ENCODE measurements at regions not wholly inside any gene's neighbourhood (a gene's known extent, or its start where the extent isn't known, plus 50 kb on each side); places are given as distances from the start of the nearest gene placed in this dataset.
A peak's percentile ranks its signal among the peaks of the same experiment; 100 is the strongest.

DNA sequence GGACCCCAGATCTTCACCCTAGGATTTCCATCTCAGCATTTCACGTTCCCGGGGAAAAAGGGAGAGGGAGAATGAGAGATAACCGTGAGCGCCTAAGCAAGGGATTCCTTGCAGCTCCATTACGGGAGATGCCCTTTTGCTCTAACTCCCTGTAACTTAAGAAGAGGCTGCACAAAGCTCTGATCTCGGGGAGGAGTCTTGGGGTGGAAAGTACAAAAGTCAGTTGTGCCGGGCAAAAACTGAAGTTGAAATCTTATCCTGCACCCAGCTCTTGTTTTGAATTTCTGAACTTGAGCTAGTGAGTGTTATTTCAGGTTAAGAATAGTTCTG is 256.4 kb upstream of the SOX21 start:
- DNase-seq (ENCODE audit: low read depth in 4 of 6, low spot score in 6 of 6) = no peak
- 40% methylated on average over 2 of the region's 7 CpGs for WGBS (ENCODE audit: insufficient coverage)
- Histone ChIP-seq H3K9me3 (ENCODE audit: control insufficient read depth, insufficient read depth, low read length) (no peaks in the 10 kb centered on the region), H3K4me3 (ENCODE audit: low read depth, low read length) (peak overlapping the region; percentile 48), H3K4me1 (ENCODE audit: control insufficient read depth, insufficient read depth, low read length) (peaks cover 14% of the 10 kb centered on the region), H3K27ac (ENCODE audit: low read depth, low read length) (peak overlapping the region; percentile 80), H3K27me3 (ENCODE audit: control insufficient read depth, insufficient read depth, low read length) (peaks cover 50% of the 10 kb centered on the region), H3K36me3 (ENCODE audit: control insufficient read depth, insufficient read depth, low read length) (no peaks in the 10 kb centered on the region)

DNA sequence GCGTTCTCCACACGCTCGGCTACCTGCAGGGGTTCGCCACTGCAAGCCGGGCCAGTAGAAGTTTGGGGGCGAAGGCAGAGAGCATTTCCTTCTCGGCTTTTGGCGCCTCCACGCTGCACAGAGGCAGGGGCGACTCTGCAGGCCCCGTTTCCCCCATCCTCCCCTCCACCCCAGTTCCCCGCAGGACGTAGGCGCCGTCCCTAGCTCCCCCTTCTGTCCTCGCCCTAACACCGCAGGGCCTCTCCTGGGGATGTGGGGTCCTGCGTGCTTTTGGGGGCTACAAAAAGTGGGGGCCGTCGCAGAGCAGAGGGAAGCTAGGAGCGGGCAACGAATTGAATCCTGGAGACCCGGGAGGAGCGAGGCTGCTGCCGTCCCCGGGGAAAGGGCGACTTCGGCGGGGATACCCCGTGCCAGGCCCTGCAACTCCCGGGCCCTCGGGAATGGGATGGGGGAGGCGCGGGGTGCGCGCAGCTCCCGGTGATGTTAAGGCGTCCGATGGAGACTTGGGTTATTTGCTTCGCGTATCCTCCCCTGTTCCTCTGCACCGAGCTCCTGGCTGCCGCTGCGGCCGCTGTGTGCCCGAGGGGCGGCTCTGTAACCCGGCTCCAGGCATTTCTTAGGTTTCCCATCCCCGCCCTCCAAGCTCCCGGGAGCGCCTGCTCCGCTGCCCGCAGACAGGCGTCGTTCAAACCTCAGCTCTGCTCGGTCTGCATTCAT is 255.9 kb upstream of the SOX21 start:
- H3K36me3 ChIP-seq (ENCODE audit: control insufficient read depth, insufficient read depth, low read length) = no peaks in the 10 kb centered on the region
- WGBS (ENCODE audit: insufficient coverage) = under 1% methylated on average over 46 of the region's 56 CpGs
- H3K27me3 ChIP-seq (ENCODE audit: control insufficient read depth, insufficient read depth, low read length) = peaks cover 55% of the 10 kb centered on the region
- H3K9me3 ChIP-seq (ENCODE audit: control insufficient read depth, insufficient read depth, low read length) = no peaks in the 10 kb centered on the region
- peaks cover 14% of the 10 kb centered on the region for H3K4me1 ChIP-seq (ENCODE audit: control insufficient read depth, insufficient read depth, low read length)
- DNase-seq (ENCODE audit: low read depth in 4 of 6, low spot score in 6 of 6) = peak in 3 of 6 donors; percentile 33 to 78 (median 70)
- peak overlapping the region; percentile 48 for H3K4me3 ChIP-seq (ENCODE audit: low read depth, low read length)
- peak overlapping the region; percentile 80 for H3K27ac ChIP-seq (ENCODE audit: low read depth, low read length)

GRCh38 chr13:94967183-94968039 is 255.1 kb upstream of the SOX21 start:
- H3K27me3 ChIP-seq (ENCODE audit: control insufficient read depth, insufficient read depth, low read length) = peaks cover 56% of the 10 kb centered on the region
- peak overlapping the region; percentile 48 for H3K4me3 ChIP-seq (ENCODE audit: low read depth, low read length)
- DNase-seq (ENCODE audit: low read depth in 4 of 6, low spot score in 6 of 6) = peak in 2 of 6 donors; percentile 69 to 75
- H3K27ac ChIP-seq (ENCODE audit: low read depth, low read length) = peak overlapping the region; percentile 80
- H3K9me3 ChIP-seq (ENCODE audit: control insufficient read depth, insufficient read depth, low read length) = no peaks in the 10 kb centered on the region
- peaks cover 14% of the 10 kb centered on the region for H3K4me1 ChIP-seq (ENCODE audit: control insufficient read depth, insufficient read depth, low read length)
- H3K36me3 ChIP-seq (ENCODE audit: control insufficient read depth, insufficient read depth, low read length) = no peaks in the 10 kb centered on the region
- under 1% methylated on average over 58 of the region's 61 CpGs for WGBS (ENCODE audit: insufficient coverage)

GRCh38 chr13:94966422-94966955 is 254.1 kb upstream of the SOX21 start:
- H3K4me3 ChIP-seq (ENCODE audit: low read depth, low read length) = no peak overlapping the region
- 40% methylated on average over 1 of the region's 3 CpGs for WGBS (ENCODE audit: insufficient coverage)

DNA sequence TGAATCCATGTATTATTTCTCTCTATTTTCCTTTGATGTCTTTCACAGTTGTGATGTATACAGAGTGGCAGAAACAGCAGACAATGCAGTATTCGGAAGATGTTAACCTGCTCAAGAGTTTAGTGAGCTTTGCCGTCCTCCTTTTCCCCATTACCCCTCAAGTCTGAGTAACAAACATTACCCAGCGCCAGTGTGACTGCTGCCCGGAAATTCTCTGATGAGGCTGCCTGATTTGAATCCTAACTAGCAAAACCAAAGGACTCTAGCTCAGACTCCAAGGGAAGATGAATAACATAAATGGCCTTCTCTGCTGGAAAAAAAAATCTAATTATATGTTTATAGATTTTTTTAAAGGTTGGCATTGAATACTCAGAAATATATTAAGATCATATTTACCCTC is 247.3 kb upstream of the SOX21 start:
- peak in 2 of 6 donors; percentile 69 to 73 for DNase-seq (ENCODE audit: low read depth in 4 of 6, low spot score in 6 of 6)
- Histone ChIP-seq H3K36me3 (ENCODE audit: control insufficient read depth, insufficient read depth, low read length) (no peaks in the 10 kb centered on the region), H3K4me1 (ENCODE audit: control insufficient read depth, insufficient read depth, low read length) (no peaks in the 10 kb centered on the region), H3K9me3 (ENCODE audit: control insufficient read depth, insufficient read depth, low read length) (no peaks in the 10 kb centered on the region), H3K27ac (ENCODE audit: low read depth, low read length) (no peak overlapping the region), H3K4me3 (ENCODE audit: low read depth, low read length) (no peak overlapping the region), H3K27me3 (ENCODE audit: control insufficient read depth, insufficient read depth, low read length) (peaks cover 10% of the 10 kb centered on the region)
- 70% methylated on average over 2 of the region's 4 CpGs for WGBS (ENCODE audit: insufficient coverage)

More at GRCh38 chr13:94966422-94966955, 254.1 kb upstream of the SOX21 start:
- Histone ChIP-seq H3K27me3 (ENCODE audit: control insufficient read depth, insufficient read depth, low read length) (peaks cover 54% of the 10 kb centered on the region), H3K4me1 (ENCODE audit: control insufficient read depth, insufficient read depth, low read length) (peaks cover 14% of the 10 kb centered on the region), H3K27ac (ENCODE audit: low read depth, low read length) (no peak overlapping the region), H3K36me3 (ENCODE audit: control insufficient read depth, insufficient read depth, low read length) (no peaks in the 10 kb centered on the region), H3K9me3 (ENCODE audit: control insufficient read depth, insufficient read depth, low read length) (no peaks in the 10 kb centered on the region)
- peak in 2 of 6 donors; percentile 36 to 69 for DNase-seq (ENCODE audit: low read depth in 4 of 6, low spot score in 6 of 6)

DNA sequence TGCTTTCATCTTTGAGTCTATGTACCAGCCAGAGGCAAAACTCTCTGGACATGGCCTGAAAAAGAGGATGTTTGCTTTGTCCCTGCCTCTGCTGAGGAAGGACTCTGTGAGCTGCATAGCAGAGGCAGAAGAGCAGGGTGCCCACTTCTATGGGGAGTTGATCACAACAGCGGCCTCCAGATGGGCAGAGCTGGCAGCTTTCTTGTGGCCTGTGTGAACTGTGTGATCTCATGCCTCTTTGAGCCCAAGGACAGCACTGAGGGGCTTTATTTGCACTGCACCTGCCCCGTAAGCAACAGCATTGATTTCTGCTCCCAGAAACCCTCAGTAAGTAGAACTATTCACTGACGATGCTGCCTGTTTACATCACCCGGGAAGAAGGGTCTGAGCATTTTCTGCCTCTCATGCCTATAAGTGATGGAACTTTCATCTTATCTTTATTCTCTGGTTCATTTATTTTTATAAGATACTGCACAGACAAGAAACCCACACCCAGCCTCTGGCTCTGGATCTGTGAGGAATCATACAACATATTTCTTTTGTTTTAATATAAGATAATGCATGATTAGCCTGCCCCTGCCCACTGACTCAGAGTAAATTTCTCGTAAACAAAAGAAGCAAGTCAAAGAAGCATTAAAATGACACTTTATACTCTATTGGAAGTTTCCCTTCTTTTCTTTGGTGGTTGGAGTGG is 244.2 kb upstream of the SOX21 start:
- peak in 2 of 6 donors; percentile 61 to 65 for DNase-seq (ENCODE audit: low read depth in 4 of 6, low spot score in 6 of 6)
- Histone ChIP-seq H3K4me1 (ENCODE audit: control insufficient read depth, insufficient read depth, low read length) (no peaks in the 10 kb centered on the region), H3K36me3 (ENCODE audit: control insufficient read depth, insufficient read depth, low read length) (no peaks in the 10 kb centered on the region), H3K27me3 (ENCODE audit: control insufficient read depth, insufficient read depth, low read length) (peaks cover 4% of the 10 kb centered on the region), H3K4me3 (ENCODE audit: low read depth, low read length) (no peak overlapping the region), H3K27ac (ENCODE audit: low read depth, low read length) (no peak overlapping the region), H3K9me3 (ENCODE audit: control insufficient read depth, insufficient read depth, low read length) (no peaks in the 10 kb centered on the region)
- WGBS (ENCODE audit: insufficient coverage) = 41% methylated on average over 2 of the region's 5 CpGs

GRCh38 chr13:94952787-94953186 is 240.4 kb upstream of the SOX21 start:
- no peak overlapping the region for H3K27ac ChIP-seq (ENCODE audit: low read depth, low read length)
- H3K9me3 ChIP-seq (ENCODE audit: control insufficient read depth, insufficient read depth, low read length) = no peaks in the 10 kb centered on the region
- H3K4me3 ChIP-seq (ENCODE audit: low read depth, low read length) = no peak overlapping the region
- no peaks in the 10 kb centered on the region for H3K4me1 ChIP-seq (ENCODE audit: control insufficient read depth, insufficient read depth, low read length)
- H3K27me3 ChIP-seq (ENCODE audit: control insufficient read depth, insufficient read depth, low read length) = peaks cover 4% of the 10 kb centered on the region
- no peaks in the 10 kb centered on the region for H3K36me3 ChIP-seq (ENCODE audit: control insufficient read depth, insufficient read depth, low read length)
- DNase-seq (ENCODE audit: low read depth in 4 of 6, low spot score in 6 of 6) = no peak

DNA sequence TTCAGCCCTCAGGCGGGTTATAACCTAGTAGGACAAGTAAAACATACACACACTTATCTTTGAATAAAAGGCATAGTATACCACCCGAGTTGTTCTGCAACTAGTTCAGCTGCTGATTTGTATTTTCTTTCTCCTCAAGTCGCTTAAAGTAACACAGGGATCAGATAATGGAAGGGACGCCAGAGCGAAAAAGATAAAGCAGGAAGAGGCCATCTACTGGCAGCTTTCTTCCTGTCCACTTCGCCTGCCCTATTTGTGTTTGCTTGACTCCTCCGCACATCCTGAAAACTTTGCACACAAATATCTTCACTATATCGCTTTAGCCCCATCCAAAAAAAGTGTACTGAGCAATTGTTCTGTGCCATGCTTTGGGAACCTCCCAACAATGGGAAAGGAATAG is 238.0 kb upstream of the SOX21 start:
- Histone ChIP-seq H3K9me3 (ENCODE audit: control insufficient read depth, insufficient read depth, low read length) (no peaks in the 10 kb centered on the region), H3K4me3 (ENCODE audit: low read depth, low read length) (no peak overlapping the region), H3K36me3 (ENCODE audit: control insufficient read depth, insufficient read depth, low read length) (no peaks in the 10 kb centered on the region), H3K27me3 (ENCODE audit: control insufficient read depth, insufficient read depth, low read length) (peaks cover 2% of the 10 kb centered on the region), H3K27ac (ENCODE audit: low read depth, low read length) (no peak overlapping the region), H3K4me1 (ENCODE audit: control insufficient read depth, insufficient read depth, low read length) (no peaks in the 10 kb centered on the region)
- WGBS (ENCODE audit: insufficient coverage) = 54% methylated on average over 5 of the region's 8 CpGs
- DNase-seq (ENCODE audit: low read depth in 4 of 6, low spot score in 6 of 6) = peak in 2 of 6 donors; percentile 44 to 72

DNA sequence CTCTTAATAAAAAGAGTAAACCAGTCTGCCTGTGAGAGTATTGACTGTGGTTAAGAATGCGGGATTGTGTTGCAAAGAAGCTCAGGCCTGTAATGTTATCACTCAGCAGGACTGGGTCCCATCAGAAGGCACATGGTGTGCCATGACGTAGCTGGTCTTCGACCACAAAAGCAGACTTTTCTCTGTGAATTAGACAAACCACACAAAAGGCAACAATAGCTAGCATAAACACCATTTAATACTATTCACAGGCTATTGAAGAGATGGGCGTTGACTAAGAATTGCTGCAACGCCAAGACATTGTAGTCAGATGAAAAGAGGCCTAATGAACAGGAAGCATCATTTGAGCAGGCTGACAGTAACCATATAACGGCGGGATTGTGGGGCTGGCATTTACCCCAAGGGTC is 235.6 kb upstream of the SOX21 start:
- Histone ChIP-seq H3K27me3 (ENCODE audit: control insufficient read depth, insufficient read depth, low read length) (peaks cover 2% of the 10 kb centered on the region), H3K4me1 (ENCODE audit: control insufficient read depth, insufficient read depth, low read length) (no peaks in the 10 kb centered on the region), H3K4me3 (ENCODE audit: low read depth, low read length) (no peak overlapping the region), H3K9me3 (ENCODE audit: control insufficient read depth, insufficient read depth, low read length) (no peaks in the 10 kb centered on the region), H3K36me3 (ENCODE audit: control insufficient read depth, insufficient read depth, low read length) (no peaks in the 10 kb centered on the region), H3K27ac (ENCODE audit: low read depth, low read length) (no peak overlapping the region)
- WGBS (ENCODE audit: insufficient coverage) = 38% methylated on average over 4 of the region's 7 CpGs
- DNase-seq (ENCODE audit: low read depth in 4 of 6, low spot score in 6 of 6) = peak in 2 of 6 donors; percentile 66 to 75
